ENCODE measurements at regions not wholly inside any gene's neighbourhood (a gene's known extent, or its start where the extent isn't known, plus 50 kb on each side); places are given as distances from the start of the nearest gene placed in this dataset.

GRCh38 chr21:22076471-22076870 lies 1078.3 kb downstream of the NCAM2 start:
- no peaks in the 10 kb centered on the region for H3K36me3 Mint-ChIP-seq (ENCODE audit: low read depth)
- POLR2A ChIA-PET: no interaction called here
- DNase-seq: no peak

GRCh38 chr21:22083899-22084298 lies 1085.7 kb downstream of the NCAM2 start:
- CTCF ChIA-PET: no interaction called here
- DNase-seq (no peak), ATAC-seq (no peak)
- no peaks in the 10 kb centered on the region for H3K27me3 Mint-ChIP-seq
- no peak for TF ChIP-seq CTCF (IDR thresholded peaks at IDR 0.05)
- POLR2A ChIA-PET: no interaction called here
- no peak overlapping the region for H3K4me3 Mint-ChIP-seq
- intact Hi-C loops (cut with micrococcal nuclease): no loop called here
- H3K9me3 Mint-ChIP-seq: peaks cover 3% of the 10 kb centered on the region
- H3K27ac Mint-ChIP-seq: no peak overlapping the region
- H3K36me3 Mint-ChIP-seq (ENCODE audit: low read depth): no peaks in the 10 kb centered on the region
- no peaks in the 10 kb centered on the region for H3K4me1 Mint-ChIP-seq (ENCODE audit: low read depth)

More at GRCh38 chr21:22076471-22076870, 1078.3 kb downstream of the NCAM2 start:
- Mint-ChIP-seq H3K9me3 (peaks cover 3% of the 10 kb centered on the region), H3K27ac (no peak overlapping the region), H3K4me1 (ENCODE audit: low read depth) (no peaks in the 10 kb centered on the region), H3K27me3 (no peaks in the 10 kb centered on the region), H3K4me3 (no peak overlapping the region)
- intact Hi-C loops (cut with micrococcal nuclease): no loop called here
- no peak for ATAC-seq
- TF ChIP-seq CTCF (IDR thresholded peaks at IDR 0.05): no peak
- CTCF ChIA-PET: interaction anchor here (0.6 kb wide), 1 partner anchor 250 kb away, joined by 3 read pairs; no protein-coding TSS in a partner anchor

- no peak for ATAC-seq
- POLR2A ChIA-PET: no interaction called here
- CTCF ChIA-PET: no interaction called here
- intact Hi-C loops (cut with micrococcal nuclease): no loop called here
- TF ChIP-seq CTCF (IDR thresholded peaks at IDR 0.05): no peak
- Mint-ChIP-seq H3K36me3 (ENCODE audit: low read depth) (no peaks in the 10 kb centered on the region), H3K27me3 (no peaks in the 10 kb centered on the region), H3K4me3 (no peak overlapping the region), H3K27ac (no peak overlapping the region), H3K4me1 (ENCODE audit: low read depth) (no peaks in the 10 kb centered on the region), H3K9me3 (peaks cover 1% of the 10 kb centered on the region)
- DNase-seq: no peak
Observed at GRCh38 chr21:22096314-22096713, 1098.1 kb downstream of the NCAM2 start.

GRCh38 chr21:22106720-22107410 lies 1108.7 kb downstream of the NCAM2 start:
- ATAC-seq (no peak), DNase-seq (no peak)
- ChIA-PET CTCF (no interaction called here), POLR2A (no interaction called here)
- Mint-ChIP-seq H3K36me3 (ENCODE audit: low read depth) (no peaks in the 10 kb centered on the region), H3K4me3 (no peak overlapping the region), H3K27ac (no peak overlapping the region), H3K4me1 (ENCODE audit: low read depth) (no peaks in the 10 kb centered on the region), H3K9me3 (peaks cover 2% of the 10 kb centered on the region), H3K27me3 (no peaks in the 10 kb centered on the region)
- intact Hi-C loops (cut with micrococcal nuclease): no loop called here
- TF ChIP-seq CTCF (IDR thresholded peaks at IDR 0.05): no peak

- POLR2A ChIA-PET: no interaction called here
Observed at GRCh38 chr21:22115746-22116145, 1117.5 kb downstream of the NCAM2 start.

More at GRCh38 chr21:22115746-22116145, 1117.5 kb downstream of the NCAM2 start:
- intact Hi-C loops (cut with micrococcal nuclease): loop anchor here (10.0 kb wide), 1 partner anchor 61 kb away; no protein-coding TSS in a partner anchor
- ATAC-seq: no peak
- H3K36me3 Mint-ChIP-seq (ENCODE audit: low read depth): no peaks in the 10 kb centered on the region
- no peaks in the 10 kb centered on the region for H3K4me1 Mint-ChIP-seq (ENCODE audit: low read depth)
- DNase-seq: no peak
- no peaks in the 10 kb centered on the region for H3K27me3 Mint-ChIP-seq
- no peak overlapping the region for H3K27ac Mint-ChIP-seq
- no peak for TF ChIP-seq CTCF (IDR thresholded peaks at IDR 0.05)
- CTCF ChIA-PET: no interaction called here
- peaks cover 2% of the 10 kb centered on the region for H3K9me3 Mint-ChIP-seq
- no peak overlapping the region for H3K4me3 Mint-ChIP-seq
